ENCODE measurements at regions not wholly inside any gene's neighbourhood (a gene's known extent, or its start where the extent isn't known, plus 50 kb on each side); places are given as distances from the start of the nearest gene placed in this dataset.
A peak's percentile ranks its signal among the peaks of the same experiment; 100 is the strongest.
"Not testable (repeated sequence)": the region's sequence is repeated elsewhere in the genome, so short reads cannot be mapped to it uniquely, and the experiment has no call there.

GRCh38 chrX:3902222-3902621, 188.8 kb upstream of the PRKX start:
- ATAC-seq: not testable (repeated sequence)

- not testable (repeated sequence) for ATAC-seq
Observed at GRCh38 chrX:3896755-3897154, 183.3 kb upstream of the PRKX start.

- not testable (repeated sequence) for ATAC-seq
Observed at GRCh38 chrX:3882553-3882920, 169.1 kb upstream of the PRKX start.

- peak; percentile 97 for ATAC-seq
Observed at GRCh38 chrX:3881898-3882552, 168.6 kb upstream of the PRKX start.

GRCh38 chrX:3881255-3881895, 167.9 kb upstream of the PRKX start:
- ATAC-seq: peak; percentile 68

DNA sequence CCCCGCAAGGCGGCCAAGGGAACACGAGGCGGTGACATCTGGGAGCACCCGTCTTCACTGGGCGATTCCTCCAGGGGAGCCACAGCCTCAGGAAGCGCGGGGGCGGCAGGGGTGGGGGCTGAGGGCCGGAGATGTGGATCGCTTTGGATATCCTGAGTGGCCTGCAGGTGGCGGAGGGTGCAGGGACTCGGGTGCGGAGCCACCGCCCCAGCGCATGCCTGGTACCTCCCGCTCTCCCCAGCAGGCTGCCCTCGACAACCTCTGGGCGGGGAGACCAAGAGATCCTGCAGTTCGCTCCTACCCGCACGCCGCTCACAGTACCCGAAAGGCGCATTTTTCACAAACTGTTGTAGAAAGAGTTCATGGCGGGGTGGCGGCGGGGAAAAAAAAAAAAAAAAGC, 162.9 kb upstream of the PRKX start:
- not testable (repeated sequence) for ATAC-seq

DNA sequence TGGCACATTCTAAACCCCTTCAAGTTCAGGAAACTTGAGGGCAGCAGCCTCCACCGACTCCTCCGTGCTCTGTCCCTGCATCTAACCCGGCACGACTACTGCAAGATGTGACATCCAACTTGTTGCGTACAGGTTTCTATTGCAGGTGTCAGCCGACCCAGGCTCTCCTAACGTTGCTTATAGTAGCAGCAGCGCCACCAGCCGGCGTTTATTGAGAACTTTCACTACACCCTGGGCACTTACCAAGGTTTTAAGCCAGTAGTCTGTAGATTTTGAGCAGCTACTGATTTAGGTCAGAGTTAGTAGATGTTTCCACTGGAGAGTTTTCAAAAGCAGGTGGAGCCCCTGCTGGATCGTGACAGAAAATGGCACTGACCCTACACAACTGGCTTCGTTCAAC, 162.2 kb upstream of the PRKX start:
- ATAC-seq: not testable (repeated sequence)

DNA sequence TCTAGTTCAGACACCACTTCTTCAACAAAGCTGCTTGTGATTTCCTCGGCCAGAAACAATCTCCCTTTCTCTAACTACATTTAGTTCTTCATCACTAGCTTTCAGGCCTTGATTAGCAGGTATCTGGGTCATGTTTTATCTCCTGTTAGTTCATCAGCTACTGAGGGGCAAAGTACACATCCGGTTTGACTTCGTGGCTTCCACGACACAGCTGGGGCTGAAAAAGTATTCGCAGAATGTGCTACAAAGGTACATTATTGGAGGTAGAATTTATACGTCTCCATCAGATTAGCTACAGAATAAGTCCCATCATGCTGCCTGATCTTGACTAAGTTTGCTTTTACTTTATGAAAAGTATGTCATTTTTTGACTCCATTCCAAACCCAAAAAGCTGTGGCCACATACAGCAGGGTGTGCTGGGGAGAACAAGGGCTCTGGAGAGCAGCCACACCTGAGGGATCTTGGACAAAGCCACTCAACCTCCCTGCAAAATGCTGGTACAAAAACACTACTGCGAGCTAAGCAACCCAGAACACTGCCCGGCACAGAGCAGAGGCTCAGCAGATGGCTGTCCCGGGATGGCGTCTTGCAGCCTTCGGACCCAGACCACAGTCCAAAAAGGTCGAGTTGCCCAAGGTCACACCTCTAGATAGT, 158.9 kb upstream of the PRKX start:
- ATAC-seq: not testable (repeated sequence)

GRCh38 chrX:3867067-3867831, 153.8 kb upstream of the PRKX start:
- peak; percentile 91 for ATAC-seq

GRCh38 chrX:3858332-3858731, 144.9 kb upstream of the PRKX start:
- ATAC-seq: not testable (repeated sequence)

DNA sequence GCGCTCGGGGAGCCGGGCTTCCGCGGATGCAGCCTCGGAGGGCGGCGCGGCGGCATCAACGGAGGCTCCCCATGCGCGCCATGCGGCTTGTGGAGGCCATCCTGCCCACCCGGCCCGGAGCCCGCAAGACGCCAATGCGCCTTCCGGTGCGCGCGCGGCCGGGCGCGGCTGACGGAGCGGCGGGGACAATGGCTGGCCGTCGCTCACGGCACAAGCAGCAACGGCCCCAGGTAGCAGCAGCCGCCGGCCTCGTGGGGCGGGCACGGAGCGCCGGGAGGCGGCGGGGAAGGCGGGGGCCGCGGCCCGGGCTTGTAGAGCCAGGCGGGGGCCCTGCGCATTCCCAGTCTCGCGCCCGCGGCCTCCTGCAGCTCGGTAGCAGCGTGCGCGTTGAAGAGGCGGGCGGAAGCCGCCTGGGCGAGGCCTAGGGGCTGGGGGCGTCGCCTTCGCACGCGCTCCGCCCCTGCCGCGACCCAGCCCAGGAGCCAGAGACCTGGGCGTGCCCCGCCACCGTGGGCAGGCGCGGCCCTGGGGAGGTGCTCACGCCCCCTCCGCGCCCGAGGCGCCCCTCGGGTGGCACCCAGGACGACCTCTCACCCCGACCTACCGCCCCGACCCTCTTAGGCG, 130.2 kb upstream of the PRKX start:
- peak; percentile 99 for ATAC-seq

DNA sequence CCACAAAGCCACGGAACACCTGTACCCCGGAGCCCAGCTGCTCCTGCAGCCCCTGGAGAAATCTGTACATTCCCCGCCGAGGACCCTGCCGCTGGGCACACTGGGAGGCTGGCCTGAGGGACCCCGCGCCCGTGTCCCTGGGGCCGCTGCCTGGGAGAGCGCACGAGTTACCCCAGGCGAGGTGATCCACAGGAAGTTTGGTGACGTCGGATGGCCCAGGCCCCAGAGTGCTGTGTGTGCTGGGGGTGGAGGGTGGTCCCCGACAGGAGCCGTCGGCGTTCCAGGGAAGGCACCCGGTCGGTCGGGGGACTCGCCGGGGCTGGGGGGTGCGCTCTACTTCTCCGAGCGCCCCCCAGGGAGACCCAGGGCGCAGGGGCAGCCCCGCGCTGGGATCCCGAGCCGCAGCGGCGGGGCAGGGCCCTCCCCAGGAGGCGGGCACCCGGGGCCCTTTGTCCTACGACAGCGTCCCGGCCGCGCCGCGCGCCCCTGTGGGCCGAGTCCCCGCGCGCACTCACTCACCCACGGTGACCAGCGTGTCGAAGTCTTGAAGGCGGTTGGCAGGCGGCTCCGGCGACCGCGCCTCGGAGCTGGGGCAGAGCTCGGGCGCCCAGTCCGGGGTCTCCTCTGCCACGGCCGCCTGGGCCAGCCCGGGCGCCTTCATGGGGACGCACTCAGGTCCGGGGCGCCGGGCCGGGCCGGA, 129.5 kb upstream of the PRKX start:
- peak; percentile 66 for ATAC-seq

GRCh38 chrX:3838754-3839153, 125.3 kb upstream of the PRKX start:
- not testable (repeated sequence) for ATAC-seq

DNA sequence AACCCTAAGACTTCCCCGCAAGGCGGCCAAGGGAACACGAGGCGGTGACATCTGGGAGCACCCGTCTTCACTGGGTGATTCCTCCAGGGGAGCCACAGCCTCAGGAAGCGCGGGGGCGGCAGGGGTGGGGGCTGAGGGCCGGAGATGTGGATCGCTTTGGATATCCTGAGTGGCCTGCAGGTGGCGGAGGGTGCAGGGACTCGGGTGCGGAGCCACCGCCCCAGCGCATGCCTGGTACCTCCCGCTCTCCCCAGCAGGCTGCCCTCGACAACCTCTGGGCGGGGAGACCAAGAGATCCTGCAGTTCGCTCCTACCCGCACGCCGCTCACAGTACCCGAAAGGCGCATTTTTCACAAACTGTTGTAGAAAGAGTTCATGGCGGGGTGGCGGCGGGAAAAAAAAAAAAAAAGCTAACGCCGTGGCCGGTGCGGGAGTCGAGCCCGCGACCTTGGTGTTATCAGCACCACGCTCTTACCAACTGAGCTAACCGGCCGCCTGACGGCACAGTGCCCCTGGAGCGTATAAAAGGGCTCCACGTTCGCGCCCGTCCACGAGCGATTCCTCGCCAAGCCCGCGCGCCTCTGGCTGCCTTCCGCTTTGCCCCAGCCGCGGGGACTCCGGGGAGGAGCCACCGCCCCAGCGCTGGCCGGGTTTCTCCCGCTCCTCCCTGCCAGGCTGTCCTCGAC, 124.7 kb upstream of the PRKX start:
- not testable (repeated sequence) for ATAC-seq

DNA sequence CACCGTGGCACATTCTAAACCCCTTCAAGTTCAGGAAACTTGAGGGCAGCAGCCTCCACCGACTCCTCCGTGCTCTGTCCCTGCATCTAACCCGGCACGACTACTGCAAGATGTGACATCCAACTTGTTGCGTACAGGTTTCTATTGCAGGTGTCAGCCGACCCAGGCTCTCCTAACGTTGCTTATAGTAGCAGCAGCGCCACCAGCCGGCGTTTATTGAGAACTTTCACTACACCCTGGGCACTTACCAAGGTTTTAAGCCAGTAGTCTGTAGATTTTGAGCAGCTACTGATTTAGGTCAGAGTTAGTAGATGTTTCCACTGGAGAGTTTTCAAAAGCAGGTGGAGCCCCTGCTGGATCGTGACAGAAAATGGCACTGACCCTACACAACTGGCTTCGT, 123.8 kb upstream of the PRKX start:
- ATAC-seq: not testable (repeated sequence)

DNA sequence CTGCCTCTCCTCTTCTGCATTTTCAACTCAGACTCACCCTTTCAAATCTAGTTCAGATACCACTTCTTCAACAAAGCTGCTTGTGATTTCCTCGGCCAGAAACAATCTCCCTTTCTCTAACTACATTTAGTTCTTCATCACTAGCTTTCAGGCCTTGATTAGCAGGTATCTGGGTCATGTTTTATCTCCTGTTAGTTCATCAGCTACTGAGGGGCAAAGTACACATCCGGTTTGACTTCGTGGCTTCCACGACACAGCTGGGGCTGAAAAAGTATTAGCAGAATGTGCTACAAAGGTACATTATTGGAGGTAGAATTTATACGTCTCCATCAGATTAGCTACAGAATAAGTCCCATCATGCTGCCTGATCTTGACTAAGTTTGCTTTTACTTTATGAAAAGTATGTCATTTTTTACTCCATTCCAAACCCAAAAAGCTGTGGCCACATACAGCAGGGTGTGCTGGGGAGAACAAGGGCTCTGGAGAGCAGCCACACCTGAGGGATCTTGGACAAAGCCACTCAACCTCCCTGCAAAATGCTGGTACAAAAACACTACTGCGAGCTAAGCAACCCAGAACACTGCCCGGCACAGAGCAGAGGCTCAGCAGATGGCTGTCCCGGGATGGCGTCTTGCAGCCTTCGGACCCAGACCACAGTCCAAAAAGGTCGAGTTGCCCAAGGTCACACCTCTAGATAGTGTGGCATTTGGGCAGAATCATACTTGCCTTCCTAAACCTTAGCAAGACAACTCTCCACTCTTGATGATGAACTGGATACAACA, 120.5 kb upstream of the PRKX start:
- ATAC-seq: not testable (repeated sequence)

DNA sequence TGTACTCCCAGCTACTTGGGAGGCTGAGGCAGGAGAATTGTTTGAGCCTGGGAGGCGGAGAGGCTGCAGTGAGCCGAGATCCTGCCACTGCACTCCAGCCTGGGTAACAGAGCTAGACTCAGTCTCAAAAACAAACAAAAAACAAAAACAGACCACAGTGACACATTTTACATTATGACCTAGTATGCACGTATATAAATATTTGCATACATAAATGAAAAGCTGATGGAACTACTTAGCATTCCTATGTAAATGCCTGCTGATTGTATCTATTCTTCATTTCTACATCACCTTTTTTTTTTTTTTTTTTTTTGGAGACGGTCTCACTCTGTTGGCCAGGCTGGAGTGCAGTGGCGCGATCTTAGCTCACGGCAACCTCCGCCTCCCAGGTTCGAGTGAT, 116.6 kb upstream of the PRKX start:
- not testable (repeated sequence) for ATAC-seq

DNA sequence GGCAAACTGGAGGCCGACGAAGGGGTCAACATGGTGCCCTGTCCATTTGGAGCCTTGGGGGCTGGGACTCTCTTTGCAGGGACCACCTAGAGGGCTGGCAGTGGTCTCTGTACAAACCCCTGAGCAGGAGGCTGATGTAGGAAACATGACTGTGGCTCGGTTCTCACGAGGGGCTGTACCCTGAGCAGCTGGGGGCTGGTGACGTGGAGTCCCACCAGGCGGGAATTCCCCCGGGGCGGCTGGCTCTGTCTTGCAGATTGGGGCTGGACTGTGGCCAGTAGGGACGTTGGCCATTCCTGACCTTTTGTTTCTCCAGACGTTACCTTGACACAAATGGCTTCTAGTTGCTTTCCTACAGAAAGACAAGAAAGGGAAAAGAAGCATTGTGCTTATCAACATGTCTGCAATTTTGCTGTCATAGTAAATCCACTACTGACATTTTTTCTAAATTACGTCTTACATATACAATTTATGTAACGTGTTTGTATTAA, 115.6 kb upstream of the PRKX start:
- peak; percentile 38 for ATAC-seq

- ATAC-seq: peak; percentile 95
Observed at GRCh38 chrX:3828378-3829040, 115.1 kb upstream of the PRKX start.

DNA sequence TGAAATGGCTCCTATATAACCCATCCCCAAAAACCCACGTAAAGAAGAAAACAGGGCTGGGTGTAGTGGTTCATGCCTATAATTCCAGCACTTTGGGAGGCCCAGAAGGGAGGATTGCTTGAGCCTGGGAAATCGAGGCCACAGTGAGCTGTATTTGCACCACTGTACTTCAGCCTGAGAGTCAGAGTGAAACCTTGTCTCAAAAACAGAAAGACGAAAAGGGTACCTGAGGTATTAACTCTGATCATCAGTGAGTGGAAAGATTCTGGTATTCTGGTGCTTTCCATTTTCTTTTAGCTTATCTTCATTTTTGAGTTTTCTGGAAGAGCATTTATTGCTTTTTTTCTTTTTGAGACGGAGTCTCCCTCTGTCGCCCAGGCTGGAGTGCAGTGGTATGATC, 110.6 kb upstream of the PRKX start:
- ATAC-seq: not testable (repeated sequence)
